OCI-M1 (cell line): ENCODE measurements at regions not wholly inside any gene's neighbourhood (a gene's known extent, or its start where the extent isn't known, plus 50 kb on each side); places are given as distances from the start of the nearest gene placed in this dataset.

ENCODE experiments used
- DNase-seq: peaks from one replicate; lab custom pipeline; 2025; lab: John Stamatoyannopoulos, UW

DNA sequence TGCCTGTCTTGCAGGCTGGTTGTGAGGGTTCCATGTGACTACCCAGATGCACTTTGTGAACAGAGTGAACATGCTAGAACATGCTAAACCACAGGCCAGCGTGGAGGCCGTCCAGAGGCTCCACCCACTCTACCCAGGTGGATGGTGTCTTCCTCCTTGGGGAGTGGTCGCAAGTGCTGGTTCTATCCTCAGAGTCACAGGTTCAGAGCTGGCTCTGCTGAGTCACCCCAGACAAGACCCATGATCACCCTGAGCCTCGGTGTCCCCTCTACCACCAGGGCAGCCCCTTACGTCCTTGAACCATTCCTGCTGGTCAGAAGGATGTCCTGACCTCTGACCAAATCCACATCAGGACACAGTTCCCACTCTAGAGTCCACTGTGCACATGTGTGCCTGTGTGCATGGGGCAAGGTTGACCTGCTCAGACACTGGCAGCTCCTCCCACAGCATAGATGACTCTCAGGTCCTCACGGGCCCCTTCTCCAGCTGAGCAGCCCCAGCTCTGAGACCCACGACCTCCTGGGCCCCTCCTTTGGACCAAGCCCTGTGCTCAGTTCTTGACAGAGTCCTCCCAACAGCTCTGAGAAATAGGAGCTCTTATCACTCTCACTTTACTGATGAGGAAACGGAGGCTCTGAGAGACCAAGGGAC lies 391.8 kb downstream of the MATN1 start:
- DNase-seq: no peak

DNA sequence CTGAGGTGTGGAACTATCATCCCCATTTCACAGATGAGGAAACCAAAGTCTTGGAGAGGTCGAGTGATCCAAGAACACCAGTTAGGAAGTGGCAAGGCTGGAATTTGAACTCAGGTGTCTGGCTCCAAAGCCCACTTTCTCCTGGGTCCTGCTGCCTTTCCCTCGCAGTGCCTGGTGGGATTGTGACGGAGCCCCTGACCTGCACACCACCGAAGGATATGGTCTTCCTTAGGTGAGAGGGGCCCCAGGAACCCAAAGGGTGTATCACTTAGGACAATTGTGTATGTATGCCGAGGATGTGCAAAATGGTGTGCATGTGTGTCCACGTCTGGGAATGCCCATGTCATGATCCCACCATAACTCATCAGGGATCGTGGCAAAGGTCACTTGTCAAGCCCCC lies 392.7 kb downstream of the MATN1 start:
- no peak for DNase-seq

DNA sequence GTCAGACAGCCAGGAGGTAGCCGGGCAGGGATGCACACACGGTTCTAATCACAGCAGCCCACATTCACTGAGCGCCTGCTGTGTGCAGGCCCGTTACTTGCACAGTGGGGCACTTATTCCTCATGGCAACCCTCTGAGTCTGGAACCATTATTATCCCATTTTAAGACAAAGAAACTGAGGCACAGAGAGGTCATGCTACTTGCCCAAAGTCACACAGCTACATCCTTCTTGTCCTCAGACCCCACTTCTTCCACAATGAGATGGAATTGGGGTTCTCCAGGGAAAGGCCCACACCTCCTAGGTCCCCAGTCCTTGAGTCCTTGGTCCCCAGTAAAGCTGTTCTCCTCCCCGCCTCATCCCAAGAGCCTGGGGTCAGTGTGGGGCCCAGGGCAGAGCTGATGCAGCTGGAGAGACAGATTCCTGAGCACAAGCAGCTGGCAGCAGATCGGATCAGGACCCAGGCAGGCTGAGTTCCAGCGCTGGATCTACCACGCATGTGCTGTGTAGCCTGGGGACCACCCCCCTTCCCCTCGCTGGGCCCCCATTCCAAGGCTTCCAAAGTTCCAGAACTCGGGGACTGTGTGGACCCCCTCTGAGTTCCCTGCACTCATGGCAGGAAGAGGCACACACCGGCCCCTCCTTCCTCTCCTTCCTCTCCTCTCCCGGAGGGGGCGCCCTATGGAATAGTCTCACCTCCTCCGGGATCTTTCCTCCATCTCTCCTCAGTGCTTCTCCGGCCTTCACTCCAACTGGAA lies 393.4 kb downstream of the MATN1 start:
- no peak for DNase-seq

DNA sequence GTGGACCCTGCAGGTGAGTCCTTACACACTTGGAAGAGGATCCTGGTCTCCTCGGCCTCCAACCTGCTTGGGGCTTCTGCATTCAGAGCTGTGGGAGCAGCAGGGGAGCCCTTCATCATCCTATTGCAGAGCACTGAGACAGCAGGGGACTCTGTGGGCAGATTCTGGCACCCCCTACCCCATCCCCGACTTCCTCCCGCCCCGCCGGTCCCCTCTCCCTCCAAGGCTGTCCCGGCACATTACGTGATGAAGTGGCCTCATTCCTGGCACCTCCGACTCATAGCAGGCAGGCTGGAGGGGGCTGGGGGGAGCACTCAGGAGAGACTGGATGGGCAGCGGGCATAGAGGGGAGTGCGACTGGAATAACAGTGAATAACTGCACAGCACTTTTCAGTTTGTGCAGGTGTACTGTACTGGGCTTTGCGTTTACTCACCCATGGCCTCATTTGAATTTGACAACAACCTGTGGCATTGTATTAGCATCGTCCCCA lies 394.1 kb downstream of the MATN1 start:
- no peak for DNase-seq

DNA sequence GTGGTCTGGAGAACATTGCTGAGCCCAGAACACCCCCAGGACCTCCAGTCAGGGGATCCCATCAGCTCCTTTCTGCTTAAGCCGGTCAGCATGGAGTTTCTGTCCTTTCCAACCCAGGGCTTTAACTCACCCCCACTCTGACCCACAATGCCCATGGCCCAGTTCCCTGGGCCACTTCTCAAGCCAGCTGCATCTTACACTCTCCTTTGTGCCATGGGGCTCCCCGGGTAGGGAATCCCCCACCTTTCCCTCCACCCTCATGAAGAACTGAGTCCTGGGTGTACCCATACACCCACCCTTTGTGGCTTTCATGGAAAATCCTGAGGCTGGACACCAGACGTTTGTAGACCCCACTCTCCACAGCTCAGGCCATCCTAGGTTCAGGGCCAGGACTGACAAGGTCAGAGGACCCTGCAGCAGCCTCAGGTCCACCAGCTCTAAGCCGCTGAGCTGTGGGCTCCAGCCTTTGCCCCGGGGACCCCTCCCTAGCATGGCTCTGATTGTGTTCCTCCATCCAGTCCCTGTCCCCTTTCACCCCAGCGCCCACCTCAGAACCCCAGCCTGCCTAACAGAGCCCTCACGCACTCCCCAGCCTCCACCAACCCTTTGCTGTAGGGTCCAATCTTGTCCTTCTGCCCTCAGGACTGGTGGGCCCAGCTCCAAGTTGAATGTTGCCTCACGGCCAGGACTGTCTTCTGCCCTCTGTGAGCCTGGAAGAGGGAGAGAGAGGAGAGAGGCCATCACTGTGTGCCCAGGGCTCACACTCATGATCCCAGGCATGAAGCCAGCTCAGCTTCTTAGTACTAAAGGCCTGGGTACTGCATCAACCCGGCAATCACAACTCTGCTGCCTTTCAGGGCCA lies 394.8 kb downstream of the MATN1 start:
- DNase-seq: no peak

DNA sequence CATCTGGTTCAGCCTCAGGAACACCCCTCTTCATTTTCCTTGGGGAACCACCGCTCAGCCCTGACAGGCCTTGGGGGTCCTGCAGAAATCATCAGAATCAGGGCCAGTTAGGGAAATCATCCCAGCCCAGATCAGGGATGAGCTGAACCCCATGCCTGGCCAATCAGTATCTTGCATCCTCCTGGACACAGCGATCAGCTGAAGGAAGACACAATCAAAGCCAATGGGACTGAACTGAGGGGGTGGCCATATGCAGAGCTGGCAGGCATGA lies 395.4 kb downstream of the MATN1 start:
- DNase-seq: no peak

DNA sequence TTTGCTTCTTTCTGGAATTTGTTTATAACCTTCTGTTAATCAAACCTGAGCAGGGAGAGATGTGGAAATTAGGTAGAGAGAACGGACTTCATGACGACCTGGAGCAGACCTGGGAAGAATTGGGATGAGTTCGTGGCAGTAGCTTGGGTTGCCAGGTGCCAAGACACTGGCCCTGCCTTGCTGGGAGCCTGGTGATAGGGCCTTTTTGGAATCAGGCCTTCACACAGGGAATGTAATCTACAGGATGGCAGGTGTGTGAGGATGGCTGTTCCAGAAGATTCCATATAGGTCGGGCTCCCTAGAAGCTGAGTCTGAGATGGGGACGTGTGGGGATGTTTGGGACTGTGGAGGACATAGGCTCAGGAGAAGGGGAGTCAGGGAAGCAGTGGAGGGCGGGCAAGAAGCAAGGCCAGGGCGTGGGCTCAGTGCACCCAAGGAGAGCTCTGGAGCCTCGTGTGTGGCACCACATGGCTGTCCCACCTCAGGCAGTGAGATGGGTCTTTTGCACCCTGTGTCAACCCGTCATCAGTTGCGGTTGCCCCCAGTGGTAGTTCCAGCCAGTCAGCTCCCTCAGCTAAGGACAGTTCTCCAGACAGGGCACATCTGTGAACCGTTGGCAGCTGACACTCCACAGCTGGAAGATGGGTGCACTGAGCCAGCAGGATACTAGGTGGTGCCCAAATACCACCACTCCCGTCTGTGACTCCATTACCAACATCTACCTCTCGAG lies 395.9 kb downstream of the MATN1 start:
- no peak for DNase-seq

DNA sequence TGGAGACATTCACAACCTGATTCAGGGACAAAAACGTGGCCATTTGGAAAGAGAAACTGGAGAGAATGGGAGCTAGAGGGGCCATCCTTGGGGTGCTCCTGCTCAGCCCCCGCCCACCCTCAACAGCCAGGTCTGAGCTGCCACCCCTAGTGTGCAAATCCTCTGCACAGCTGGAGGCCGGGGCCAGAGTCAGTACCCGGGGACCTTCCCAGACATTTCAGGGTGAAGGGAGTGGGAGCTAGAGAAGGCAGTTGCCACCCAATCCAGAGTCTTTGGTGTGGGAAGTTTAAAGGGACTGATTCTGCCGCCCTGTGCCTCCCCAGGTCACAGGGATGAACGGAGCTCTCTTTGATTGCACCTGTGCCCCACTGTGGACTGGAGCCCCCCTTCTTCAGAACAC lies 397.4 kb downstream of the MATN1 start:
- no peak for DNase-seq

DNA sequence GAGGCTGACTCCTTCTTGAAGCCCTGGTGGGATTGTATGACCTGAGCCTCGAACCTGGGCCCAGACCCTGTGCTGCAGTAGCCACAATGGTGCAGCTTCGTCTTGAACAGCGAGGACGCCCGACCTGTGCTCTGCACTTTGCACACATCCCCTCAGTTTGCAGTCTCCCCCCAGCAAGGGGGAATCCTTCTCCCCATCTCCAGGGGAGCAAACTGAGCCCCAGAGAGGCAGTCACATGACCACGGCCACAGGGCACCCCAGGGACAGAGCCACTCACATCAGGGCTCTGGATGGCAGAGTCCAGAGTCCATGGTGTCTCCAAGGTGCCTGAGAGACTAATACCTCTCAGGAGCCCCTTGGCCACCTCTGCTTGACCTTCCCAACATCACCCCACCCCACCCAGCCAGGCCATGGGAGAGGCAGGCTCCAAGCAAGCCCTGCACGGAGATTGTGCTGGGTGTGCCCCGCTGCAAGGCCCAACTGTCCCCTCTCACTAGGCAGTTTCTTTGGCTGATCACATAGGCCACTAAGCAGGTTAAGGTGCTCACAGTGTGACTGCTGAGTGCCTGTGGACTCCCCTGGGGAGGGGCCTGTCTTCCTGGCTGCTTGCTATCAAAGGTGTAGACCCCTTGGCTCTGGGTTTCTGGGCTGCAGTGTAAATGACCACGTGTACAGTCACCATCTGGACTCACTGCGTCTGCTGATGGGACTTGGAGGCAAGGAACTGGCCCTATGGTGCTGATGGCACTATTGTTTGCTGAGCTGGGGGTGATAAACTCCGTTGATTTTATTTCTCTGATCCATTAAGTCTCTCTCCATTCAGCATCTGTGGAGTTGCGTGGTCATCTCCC lies 398.1 kb downstream of the MATN1 start:
- DNase-seq: no peak

DNA sequence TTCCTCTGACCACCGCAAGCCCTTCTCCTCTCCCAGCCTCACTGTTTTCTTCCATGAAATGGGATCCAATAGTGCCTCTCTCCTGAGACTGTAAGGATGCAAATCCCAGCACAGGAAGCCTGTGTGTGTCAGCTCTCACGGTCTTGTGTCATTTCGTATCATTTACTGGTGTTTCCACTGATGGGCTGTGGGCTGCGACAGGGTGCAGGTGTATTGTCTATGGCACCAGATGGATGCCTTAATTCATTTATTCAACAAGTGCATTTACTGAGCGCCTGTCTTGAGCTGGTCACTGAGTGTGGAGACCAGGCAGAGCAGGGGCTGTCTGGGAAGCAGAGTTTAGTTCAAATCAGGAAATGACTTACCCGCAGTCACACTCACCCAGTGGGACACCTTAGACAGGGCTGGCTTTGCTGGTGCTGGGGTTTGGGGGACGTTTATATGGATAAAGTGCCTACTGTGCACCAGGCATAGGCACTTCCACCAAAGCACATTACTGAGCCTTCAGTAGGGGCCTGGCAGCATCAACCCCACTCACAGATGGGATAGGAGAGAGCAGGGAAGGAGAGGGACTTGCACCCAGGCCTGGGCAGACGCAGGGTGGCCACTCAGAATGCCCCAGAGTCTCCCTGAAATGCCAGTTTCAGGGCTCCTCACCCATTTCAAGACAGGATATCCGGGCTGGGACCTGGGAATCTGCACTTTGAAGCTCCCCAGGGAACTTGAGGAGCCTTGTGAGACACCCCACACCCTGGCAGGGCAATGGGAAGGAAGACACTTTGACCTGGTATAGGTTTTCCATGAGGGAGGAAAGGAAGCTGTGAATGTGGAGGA lies 398.9 kb downstream of the MATN1 start:
- DNase-seq: no peak

DNA sequence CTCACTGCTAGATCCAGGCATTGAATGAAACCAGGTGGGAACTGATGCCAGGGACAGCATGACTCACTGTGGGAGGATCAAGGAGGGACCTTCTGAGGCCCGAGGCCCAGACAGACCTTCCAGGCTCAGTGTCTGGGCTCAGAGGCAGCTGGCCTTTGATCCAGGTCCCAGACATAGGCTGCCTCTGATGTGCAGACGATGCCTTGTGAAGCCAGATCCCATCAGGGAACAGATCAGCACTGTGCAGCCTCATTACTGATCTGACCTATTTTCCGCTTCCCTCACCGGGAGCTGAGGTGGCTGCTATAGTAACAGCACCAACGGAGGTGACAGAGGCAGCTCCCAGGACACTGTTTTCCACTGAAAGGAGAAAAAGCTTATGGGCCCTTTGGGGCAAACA lies 399.5 kb downstream of the MATN1 start:
- no peak for DNase-seq

DNA sequence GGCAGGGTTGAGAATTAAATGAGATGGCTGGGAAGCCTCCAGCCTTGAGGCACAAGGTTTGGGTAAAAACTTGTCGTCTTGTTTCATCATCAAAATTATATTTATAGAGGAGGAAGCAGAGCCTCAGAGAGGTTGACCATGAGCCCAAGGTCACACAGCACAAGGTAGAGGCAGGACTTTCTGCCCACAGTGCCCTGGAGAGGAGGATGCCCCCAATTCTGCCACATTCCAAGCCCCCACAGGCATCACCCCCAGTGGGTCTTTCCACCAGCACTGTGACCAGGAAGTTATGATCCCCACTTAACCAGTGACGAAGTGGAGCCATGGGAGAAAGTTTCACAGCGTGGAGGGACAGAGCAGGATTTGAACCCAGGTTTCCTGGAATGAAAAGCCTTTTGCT lies 400.0 kb downstream of the MATN1 start:
- no peak for DNase-seq

DNA sequence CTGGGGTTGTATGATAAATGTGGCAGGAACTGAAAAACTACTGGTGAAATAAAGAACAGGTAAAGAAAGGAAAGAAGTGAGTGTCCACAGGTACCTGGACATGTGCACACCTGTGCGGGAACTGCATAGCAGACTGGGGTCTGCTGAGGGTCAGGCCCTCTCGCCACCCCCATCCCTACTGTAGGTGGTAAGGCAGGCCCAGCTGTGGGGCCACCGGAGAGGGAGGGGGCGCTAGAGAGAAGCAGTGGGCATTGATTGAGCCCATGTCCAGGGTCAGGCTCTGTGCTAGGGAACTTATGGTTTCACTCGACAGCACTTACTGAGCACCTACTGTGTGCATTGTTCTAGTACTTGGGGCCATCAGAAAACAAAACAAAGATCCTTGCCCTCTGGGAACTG lies 400.5 kb downstream of the MATN1 start:
- no peak for DNase-seq

DNA sequence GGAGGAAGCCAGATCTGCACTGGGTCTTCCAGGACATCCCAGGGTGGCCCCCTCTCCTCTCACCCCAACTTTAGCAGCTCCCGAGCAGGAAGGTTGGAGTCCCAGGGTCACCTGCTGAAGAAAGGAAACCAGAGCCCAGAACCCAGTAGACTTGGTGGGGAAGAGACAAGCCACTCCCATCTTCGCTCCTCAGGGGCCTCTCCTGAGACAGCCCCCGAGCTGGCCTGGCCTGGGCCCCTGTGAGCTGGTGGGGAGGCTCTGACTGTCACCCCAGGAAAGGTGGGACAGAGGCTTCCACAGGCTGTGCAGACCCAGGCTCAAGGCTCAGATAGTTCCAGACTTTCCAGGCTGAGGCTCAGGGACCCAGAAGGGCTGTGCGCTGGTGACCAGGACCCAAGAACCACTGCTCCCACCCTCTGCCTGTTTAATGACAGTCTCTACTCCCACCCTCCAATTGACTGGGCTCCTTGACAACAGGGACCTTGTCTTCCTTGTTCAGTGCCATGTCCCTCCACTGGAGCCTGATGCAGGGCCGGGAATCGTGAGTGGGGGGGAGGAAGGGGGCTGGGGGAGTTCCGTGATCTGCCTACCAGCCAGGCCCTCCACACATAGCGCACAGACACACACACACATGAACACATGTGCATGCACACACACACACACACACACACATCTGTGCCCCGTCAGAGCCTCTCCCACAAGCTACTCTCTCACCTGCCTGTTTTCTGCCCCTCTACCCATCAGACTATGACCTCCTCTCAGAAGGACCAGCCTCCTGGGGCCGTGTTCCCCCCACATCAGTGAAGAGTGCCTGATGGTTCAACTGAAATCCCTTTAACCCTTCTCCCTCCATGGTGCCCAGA lies 401.2 kb downstream of the MATN1 start:
- no peak for DNase-seq

DNA sequence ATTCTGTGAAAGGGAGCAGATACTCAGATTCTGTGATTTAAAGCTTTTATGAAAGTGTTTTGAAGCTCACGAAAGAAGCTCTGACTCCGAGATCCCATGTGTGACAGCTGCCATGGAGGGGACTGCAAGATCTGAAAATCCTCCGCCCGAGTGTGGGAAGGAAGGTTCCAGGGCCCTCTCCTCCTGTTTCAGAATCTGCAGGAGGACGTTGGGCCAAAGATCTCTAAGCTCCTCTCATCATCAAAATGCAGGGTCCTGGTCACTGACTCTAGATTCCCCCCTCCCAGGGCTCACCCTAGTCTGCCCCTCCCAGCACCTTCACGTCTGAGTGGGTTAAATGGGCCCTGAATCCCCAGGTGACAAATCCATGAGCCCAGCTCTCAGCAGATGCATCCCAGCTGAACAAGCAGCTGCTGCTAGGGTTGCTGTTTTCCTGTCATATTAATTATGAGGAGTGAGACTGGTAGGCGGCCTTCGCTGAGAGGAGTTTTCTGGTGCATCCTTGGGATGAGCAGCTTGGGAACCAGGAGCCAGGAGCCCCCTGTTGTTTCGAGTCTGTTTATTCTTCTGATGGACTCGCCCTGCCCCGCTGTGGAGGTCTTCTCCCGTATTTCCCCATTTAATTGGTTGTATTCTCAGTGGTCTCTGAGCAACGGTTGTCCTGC lies 402.0 kb downstream of the MATN1 start:
- DNase-seq: no peak

DNA sequence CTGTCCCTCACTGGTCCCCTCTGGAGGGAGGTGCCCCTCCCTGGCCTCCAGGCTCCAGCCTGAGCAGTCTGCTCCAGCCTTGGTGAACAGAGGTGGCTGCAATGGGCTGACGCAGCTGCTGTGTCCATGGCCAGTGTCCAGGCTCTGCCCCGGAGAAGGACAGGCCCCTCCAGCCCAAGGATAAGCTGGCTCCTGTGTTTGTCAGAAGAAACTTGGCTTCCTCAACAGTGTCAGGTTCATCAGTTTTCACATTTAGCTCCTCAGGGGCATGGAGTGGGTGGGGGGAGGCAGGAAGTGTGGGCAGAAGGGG lies 402.8 kb downstream of the MATN1 start:
- DNase-seq: no peak

DNA sequence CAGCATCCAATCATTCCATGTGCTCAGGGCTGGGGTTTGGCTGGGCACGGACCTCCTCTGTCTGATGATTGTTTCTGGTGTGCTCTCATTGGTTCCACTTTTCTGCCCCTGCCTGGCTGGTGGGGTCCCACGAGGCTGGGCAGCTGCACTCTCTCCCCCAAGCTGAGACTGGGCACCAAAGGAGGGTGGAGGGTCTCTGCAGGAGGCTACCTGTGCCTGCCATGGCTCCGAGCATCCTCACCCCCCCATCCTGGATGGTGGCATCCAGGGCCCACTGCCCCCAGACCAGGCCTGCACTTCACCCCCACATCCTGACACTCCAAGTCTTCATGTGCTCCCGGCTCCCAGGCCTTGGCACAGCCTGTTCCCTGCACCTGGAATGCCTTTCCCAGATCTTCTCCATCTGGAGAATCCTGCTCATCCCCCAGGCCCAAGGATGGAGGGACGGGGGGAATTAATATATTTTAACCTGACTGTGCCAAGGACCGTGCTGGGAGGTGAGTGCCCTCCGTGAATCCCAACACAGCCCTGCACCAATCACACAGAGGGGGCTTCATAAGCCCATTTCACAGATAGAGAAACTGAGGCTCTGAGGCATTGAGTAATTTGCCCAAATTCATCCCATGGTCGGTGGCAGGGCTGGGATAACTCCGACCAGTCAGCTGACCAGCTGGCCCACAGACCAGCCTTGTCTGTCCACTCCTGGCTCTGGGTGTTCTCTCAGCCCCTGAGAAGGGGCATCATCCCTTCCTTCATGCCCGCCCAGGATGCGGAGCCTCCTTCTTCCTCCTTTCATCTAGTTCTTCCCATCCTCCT lies 403.4 kb downstream of the MATN1 start:
- DNase-seq: no peak
